ENCODE measurements at regions not wholly inside any gene's neighbourhood (a gene's known extent, or its start where the extent isn't known, plus 50 kb on each side); places are given as distances from the start of the nearest gene placed in this dataset.

DNA sequence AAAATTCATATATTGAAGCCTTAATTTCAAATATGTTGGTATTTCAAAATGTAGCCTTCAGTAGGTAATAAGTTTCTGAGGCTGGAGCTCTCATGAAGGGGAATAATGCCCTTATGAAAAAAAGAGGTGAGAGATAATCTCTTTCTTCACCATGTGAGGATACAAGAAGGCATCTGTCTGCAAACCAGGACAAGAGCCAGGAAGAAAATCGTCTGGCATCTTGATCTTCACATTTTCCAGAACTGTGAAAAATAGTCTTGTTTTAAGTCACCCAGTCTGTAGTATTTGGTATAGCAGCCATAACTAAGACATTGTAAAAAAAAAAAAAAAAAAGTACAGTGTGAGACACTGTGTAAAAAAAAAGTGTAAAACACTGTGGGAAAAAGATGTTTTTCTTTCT lies 768.9 kb downstream of the TAF11L14 start:
- TF ChIP-seq CTCF (conservative IDR thresholded peaks at IDR 0.05; ENCODE audit: low read depth, low read length) = no peak
- no peak for DNase-seq (ENCODE audit: low read depth)
- no peak overlapping the region for H3K4me3 ChIP-seq (ENCODE audit: low read depth, low read length)

DNA sequence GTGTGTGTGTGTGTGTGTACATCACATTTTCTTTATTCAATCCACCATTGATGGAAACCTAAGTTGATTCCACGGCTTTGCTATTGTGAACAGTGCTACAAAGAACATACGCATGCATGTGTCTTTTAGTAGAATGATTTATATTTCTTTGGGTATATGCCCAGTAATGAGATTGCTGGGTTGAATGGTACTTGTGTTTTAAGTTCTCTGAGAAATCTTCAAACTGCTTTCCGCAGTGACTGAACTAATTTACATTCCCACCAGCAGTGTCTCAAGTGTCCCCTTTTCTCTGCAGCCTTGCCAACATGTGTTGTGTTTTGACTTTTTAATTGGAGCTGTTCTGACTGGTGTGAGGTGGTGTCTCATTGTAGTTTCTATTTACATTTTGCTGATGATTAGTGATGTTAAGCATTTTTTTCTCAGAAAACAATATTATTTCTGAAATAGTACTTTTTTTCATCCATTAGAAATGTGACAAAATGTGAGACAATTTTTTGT lies 769.7 kb downstream of the TAF11L14 start:
- DNase-seq (ENCODE audit: low read depth) = no peak
- no peak overlapping the region for H3K4me3 ChIP-seq (ENCODE audit: low read depth, low read length)
- no peak for TF ChIP-seq CTCF (conservative IDR thresholded peaks at IDR 0.05; ENCODE audit: low read depth, low read length)

- no peak for TF ChIP-seq CTCF (conservative IDR thresholded peaks at IDR 0.05; ENCODE audit: low read depth, low read length)
- no peak for DNase-seq (ENCODE audit: low read depth)
- no peak overlapping the region for H3K4me3 ChIP-seq (ENCODE audit: low read depth, low read length)
Observed at GRCh38 chr5:18420711-18421110, 786.5 kb downstream of the TAF11L14 start.

DNA sequence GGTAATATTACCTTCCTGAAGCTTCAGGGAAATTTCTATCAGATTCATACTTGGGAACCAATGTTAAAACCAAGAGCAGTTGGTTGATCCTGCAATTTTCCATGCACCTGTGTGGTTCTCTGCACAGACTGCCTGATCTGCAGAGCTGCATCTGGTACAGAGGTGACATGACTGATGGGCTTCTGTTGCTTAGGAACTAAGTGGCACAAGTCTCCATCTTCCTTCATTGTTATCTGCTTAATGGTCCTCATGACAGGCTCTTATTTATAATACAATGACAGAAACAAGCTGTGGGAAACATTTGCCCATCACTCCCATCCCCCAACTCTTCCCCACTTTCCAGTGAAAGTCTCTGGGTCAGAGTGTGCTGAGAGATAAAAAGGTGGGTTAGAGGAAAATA lies 799.1 kb downstream of the TAF11L14 start:
- DNase-seq (ENCODE audit: low read depth) = no peak
- TF ChIP-seq CTCF (conservative IDR thresholded peaks at IDR 0.05; ENCODE audit: low read depth, low read length) = no peak
- H3K4me3 ChIP-seq (ENCODE audit: low read depth, low read length) = no peak overlapping the region

- TF ChIP-seq CTCF (conservative IDR thresholded peaks at IDR 0.05; ENCODE audit: low read depth, low read length) = no peak
- no peak for DNase-seq (ENCODE audit: low read depth)
- no peak overlapping the region for H3K4me3 ChIP-seq (ENCODE audit: low read depth, low read length)
Observed at GRCh38 chr5:18438126-18438525, 803.9 kb downstream of the TAF11L14 start.

DNA sequence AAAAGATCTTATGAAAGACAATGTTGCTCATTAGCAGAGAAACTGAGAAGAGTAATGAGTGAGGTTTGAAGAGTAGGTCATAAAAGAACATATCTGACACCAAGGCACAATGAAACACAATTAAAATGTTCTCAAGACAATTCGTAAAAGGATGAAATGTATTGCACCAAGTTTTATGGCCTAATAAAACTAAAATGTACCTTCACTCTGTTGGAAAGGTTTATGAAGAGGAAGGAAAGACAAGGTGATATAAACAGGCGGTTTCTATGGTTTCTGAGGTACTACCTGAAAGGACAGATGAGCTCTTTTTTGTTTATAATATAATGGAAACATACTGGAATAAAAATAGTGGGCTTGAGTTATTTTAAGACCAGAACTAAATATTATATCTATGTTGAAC lies 821.3 kb downstream of the TAF11L14 start:
- no peak for TF ChIP-seq CTCF (conservative IDR thresholded peaks at IDR 0.05; ENCODE audit: low read depth, low read length)
- DNase-seq (ENCODE audit: low read depth) = no peak
- no peak overlapping the region for H3K4me3 ChIP-seq (ENCODE audit: low read depth, low read length)

- no peak overlapping the region for H3K4me3 ChIP-seq (ENCODE audit: low read depth, low read length)
- TF ChIP-seq CTCF (conservative IDR thresholded peaks at IDR 0.05; ENCODE audit: low read depth, low read length) = no peak
- no peak for DNase-seq (ENCODE audit: low read depth)
Observed at GRCh38 chr5:18457255-18457654, 823.0 kb downstream of the TAF11L14 start.

Measured in epithelial cell of proximal tubule (primary cell).